A549 (cell line): ENCODE measurements at regions not wholly inside any gene's neighbourhood (a gene's known extent, or its start where the extent isn't known, plus 50 kb on each side); places are given as distances from the start of the nearest gene placed in this dataset.

Experiments
- CEBPB ChIP-seq, 2 experiments: fragments of >200 bp in 1 of 2; sonication (Bioruptor Twin) in 1 of 2; formaldehyde crosslinking in 1 of 2; IDR thresholded peaks; 2 replicates each; pipeline ENCODE4 v1.6.1; 2012 to 2016
- CHD4 ChIP-seq: fragments of 200-600 bp; sonication (generic); IDR thresholded peaks from 2 replicates; pipeline ENCODE4 v1.6.1; 2016; ENCODE audit warnings: antibody characterized with exemption, mild to moderate bottlenecking, borderline replicate concordance
- KDM1A ChIP-seq: fragments of 200-600 bp; sonication (generic); IDR thresholded peaks from 2 replicates; pipeline ENCODE4 v1.6.1; 2016; ENCODE audit warnings: low read depth, mild to moderate bottlenecking
- RNF2 ChIP-seq: fragments of 200-600 bp; sonication (generic); IDR thresholded peaks from 2 replicates; pipeline ENCODE4 v1.6.1; 2016; ENCODE audit warnings: low read depth, mild to moderate bottlenecking, antibody characterized with exemption, moderate library complexity, borderline replicate concordance
- SMC3 ChIP-seq: fragments of >200 bp; sonication (Bioruptor Twin); formaldehyde crosslinking; IDR thresholded peaks from 3 replicates; pipeline ENCODE4 v1.6.1; 2018; ENCODE audit warnings: inconsistent platforms
- SREBF2 ChIP-seq: fragments of 450-650 bp; IDR thresholded peaks from 2 replicates; pipeline ENCODE4 v1.6.1; 2014; ENCODE audit warnings: mild to moderate bottlenecking, moderate library complexity
- TF ChIP-seq, protein P1 (sequence below): fragments of >200 bp; sonication (Bioruptor Twin); formaldehyde crosslinking; IDR thresholded peaks from 3 replicates; pipeline ENCODE4 v1.5.1; 2016
- TF ChIP-seq, protein P2 (sequence below): fragments of 200-600 bp; sonication (generic); IDR thresholded peaks from 2 replicates; pipeline ENCODE4 v1.6.1; 2016; ENCODE audit warnings: antibody characterized with exemption, mild to moderate bottlenecking, moderate library complexity
- TF ChIP-seq, protein P3 (sequence below): fragments of 450-650 bp; IDR thresholded peaks from 2 replicates; pipeline ENCODE4 v1.6.1; 2014; ENCODE audit warnings: antibody characterized with exemption

DNA sequence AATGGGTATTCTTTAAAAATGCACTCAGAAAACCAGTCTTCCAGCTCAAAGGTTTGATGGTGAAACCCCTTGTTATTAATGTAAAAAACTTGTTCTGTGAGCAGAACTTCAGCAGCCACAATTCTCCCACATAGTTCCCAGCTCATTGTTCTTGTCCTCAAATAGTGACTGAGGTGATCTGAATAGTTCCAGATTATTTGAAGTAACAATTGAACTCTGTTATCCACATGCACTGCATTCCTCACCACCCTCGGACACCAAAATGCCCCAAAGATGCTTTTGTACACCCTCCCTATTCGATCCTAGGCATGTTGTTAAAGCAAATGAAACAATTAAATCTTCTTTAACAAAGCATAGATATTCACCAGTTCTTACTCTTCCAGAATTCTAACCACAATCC is 2186.8 kb upstream of the CELF4 start:
- TF ChIP-seq CHD4 (no peak), CEBPB (IDR thresholded peaks at IDR 0.05) (no peak), SREBF2 (no peak), RNF2 (no peak), SMC3 (no peak), KDM1A (no peak)
- TF ChIP-seq, protein P1, sequence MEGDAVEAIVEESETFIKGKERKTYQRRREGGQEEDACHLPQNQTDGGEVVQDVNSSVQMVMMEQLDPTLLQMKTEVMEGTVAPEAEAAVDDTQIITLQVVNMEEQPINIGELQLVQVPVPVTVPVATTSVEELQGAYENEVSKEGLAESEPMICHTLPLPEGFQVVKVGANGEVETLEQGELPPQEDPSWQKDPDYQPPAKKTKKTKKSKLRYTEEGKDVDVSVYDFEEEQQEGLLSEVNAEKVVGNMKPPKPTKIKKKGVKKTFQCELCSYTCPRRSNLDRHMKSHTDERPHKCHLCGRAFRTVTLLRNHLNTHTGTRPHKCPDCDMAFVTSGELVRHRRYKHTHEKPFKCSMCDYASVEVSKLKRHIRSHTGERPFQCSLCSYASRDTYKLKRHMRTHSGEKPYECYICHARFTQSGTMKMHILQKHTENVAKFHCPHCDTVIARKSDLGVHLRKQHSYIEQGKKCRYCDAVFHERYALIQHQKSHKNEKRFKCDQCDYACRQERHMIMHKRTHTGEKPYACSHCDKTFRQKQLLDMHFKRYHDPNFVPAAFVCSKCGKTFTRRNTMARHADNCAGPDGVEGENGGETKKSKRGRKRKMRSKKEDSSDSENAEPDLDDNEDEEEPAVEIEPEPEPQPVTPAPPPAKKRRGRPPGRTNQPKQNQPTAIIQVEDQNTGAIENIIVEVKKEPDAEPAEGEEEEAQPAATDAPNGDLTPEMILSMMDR = no peak
- TF ChIP-seq, protein P2, sequence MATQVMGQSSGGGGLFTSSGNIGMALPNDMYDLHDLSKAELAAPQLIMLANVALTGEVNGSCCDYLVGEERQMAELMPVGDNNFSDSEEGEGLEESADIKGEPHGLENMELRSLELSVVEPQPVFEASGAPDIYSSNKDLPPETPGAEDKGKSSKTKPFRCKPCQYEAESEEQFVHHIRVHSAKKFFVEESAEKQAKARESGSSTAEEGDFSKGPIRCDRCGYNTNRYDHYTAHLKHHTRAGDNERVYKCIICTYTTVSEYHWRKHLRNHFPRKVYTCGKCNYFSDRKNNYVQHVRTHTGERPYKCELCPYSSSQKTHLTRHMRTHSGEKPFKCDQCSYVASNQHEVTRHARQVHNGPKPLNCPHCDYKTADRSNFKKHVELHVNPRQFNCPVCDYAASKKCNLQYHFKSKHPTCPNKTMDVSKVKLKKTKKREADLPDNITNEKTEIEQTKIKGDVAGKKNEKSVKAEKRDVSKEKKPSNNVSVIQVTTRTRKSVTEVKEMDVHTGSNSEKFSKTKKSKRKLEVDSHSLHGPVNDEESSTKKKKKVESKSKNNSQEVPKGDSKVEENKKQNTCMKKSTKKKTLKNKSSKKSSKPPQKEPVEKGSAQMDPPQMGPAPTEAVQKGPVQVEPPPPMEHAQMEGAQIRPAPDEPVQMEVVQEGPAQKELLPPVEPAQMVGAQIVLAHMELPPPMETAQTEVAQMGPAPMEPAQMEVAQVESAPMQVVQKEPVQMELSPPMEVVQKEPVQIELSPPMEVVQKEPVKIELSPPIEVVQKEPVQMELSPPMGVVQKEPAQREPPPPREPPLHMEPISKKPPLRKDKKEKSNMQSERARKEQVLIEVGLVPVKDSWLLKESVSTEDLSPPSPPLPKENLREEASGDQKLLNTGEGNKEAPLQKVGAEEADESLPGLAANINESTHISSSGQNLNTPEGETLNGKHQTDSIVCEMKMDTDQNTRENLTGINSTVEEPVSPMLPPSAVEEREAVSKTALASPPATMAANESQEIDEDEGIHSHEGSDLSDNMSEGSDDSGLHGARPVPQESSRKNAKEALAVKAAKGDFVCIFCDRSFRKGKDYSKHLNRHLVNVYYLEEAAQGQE = no peak
- TF ChIP-seq, protein P3, sequence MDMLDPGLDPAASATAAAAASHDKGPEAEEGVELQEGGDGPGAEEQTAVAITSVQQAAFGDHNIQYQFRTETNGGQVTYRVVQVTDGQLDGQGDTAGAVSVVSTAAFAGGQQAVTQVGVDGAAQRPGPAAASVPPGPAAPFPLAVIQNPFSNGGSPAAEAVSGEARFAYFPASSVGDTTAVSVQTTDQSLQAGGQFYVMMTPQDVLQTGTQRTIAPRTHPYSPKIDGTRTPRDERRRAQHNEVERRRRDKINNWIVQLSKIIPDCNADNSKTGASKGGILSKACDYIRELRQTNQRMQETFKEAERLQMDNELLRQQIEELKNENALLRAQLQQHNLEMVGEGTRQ = no peak
